HEK293T (cell line): ENCODE measurements at regions not wholly inside any gene's neighbourhood (a gene's known extent, or its start where the extent isn't known, plus 50 kb on each side); places are given as distances from the start of the nearest gene placed in this dataset.

Source experiments
- FOXA1 ChIP-seq: fragments of 450-650 bp; IDR thresholded peaks from 2 replicates; pipeline ENCODE4 v1.6.1; 2016; ENCODE audit warnings: mild to moderate bottlenecking
- HDGF ChIP-seq: fragments of 450-650 bp; IDR thresholded peaks from 2 replicates; pipeline ENCODE4 v1.6.1; 2017; ENCODE audit warnings: antibody characterized with exemption, borderline replicate concordance
- L3MBTL2 ChIP-seq: fragments of 450-650 bp; conservative IDR thresholded peaks from 2 replicates; pipeline ENCODE4 v1.6.1; 2016; ENCODE audit warnings: mild to moderate bottlenecking
- SP1 ChIP-seq: fragments of 450-650 bp; IDR thresholded peaks from 2 replicates; pipeline ENCODE4 v1.6.1; 2017
- TARDBP ChIP-seq: fragments of 450-650 bp; IDR thresholded peaks from 2 replicates; pipeline ENCODE4 v1.6.1; 2016

DNA sequence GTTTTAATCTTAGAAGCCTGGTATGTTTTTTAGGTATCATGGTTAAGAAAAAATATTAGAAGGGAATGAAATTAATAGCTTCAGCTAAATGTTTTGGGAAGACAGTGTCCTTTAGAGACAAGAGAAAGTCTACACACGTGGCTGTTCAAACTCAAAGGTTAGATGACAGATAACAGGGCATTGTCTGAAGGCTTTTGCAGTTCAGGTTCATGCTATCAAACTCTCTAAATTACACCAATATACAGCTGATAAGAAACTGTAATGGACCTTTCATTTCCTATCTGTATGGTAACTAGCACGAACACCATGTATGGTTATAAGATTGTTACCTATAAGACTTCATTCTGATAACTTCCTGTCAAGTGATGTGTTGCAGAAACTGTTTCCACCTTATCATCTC is 240.6 kb upstream of the MEF2C start:
- TF ChIP-seq SP1 (no peak), L3MBTL2 (no peak), TARDBP (no peak), HDGF (no peak), FOXA1 (no peak)
